HG03135 (cell line): ENCODE measurements at regions not wholly inside any gene's neighbourhood (a gene's known extent, or its start where the extent isn't known, plus 50 kb on each side); places are given as distances from the start of the nearest gene placed in this dataset.
"Not testable (repeated sequence)": the region's sequence is repeated elsewhere in the genome, so short reads cannot be mapped to it uniquely, and the experiment has no call there.

Experiments used
- ATAC-seq: cut with Tn5 transposase; IDR thresholded peaks from one replicate; pipeline ENCODE4 v1.9.1; 2021; ENCODE audit warnings: mild to moderate bottlenecking, moderate library complexity; ENCODE audit not compliant: unreplicated experiment

DNA sequence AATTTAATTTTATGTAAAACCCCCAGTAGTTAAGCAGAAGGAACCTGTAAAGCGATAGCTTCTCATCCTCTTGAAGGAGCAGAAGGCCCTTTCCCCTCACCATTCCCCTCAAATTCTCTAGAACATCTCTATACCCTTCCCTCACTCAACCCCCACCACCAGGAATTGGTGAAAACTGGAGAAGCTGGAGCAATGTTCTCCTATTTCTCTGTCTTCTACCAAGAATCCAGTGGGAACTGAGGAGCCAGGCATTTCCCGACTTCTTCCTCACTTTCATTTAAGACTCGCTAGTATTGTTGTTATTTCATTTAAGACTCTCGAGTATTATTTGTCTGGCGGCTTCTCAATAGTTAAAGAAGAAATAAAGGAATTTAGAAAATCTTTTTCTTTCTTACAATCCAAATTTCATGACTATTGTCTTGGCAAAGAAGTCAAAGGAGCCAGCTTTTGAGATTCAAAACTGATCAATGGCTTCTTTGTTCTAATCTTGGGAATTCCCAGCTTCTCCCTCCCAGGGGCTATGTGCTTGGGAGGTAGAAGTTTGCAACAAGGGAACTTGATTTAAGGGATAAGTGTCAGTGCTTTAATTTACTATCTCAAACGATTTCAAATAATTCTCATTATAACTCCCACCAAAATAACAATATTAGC, 253.3 kb upstream of the ADGRL2 start:
- no peak for ATAC-seq

DNA sequence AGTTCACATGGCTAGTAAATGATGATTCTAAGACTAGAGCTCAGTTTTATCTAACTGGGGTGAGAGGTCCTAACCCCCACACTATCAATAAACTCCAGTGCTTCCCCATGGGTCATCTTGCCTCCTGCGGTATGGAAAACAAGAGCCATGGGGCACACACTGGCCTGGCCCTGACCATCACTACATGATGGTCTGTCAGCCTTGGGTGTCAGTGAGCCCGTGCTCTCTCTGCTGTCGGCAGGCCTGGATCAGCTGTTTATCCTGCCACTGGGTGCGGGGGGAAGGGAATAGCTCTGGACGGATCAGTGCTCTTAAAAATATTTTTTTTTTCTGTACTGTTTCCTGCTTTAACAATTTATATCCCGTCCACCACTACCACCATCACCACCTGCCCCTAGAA, 255.0 kb upstream of the ADGRL2 start:
- no peak for ATAC-seq

GRCh38 chr1:81543764-81544163, 257.0 kb upstream of the ADGRL2 start:
- ATAC-seq: no peak

GRCh38 chr1:81542196-81542595, 258.5 kb upstream of the ADGRL2 start:
- no peak for ATAC-seq

DNA sequence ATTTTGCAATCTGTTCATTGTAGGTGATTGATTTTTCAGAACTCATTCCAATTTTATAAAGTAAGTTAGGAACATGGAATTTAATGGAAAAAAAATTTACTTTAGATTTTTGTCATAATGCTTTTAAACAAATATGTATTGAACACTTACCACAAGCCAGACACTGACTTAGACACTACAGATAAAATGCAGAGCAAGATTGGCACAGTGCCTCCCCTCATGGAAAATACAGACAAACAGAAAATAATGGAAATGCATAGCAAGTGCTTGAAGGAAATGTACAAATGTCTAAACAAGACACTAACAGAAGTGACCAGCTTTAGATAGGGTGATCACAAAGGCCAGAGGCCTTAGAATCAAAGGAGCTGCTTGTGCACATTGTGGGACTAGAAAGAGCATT, 260.5 kb upstream of the ADGRL2 start:
- no peak for ATAC-seq

DNA sequence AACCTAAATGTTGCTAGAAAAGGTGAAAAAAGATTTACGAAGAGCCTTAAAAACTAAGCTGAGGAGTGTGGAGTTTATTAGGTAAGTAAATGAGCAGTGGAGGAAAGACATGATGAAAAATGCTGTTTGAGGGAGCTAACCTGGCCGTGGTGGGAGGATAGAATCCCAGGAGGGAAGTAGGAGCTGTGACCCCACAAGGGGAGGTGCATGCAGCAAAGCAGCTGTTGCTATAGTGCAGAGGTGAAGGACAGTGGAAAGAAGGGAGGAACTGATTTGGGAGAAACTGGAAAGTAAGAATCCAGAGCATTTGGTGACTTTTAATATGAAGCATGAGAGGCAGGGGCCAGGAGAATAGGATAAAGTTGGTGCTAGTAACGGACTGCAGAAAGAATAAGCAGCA, 271.7 kb upstream of the ADGRL2 start:
- ATAC-seq: no peak

DNA sequence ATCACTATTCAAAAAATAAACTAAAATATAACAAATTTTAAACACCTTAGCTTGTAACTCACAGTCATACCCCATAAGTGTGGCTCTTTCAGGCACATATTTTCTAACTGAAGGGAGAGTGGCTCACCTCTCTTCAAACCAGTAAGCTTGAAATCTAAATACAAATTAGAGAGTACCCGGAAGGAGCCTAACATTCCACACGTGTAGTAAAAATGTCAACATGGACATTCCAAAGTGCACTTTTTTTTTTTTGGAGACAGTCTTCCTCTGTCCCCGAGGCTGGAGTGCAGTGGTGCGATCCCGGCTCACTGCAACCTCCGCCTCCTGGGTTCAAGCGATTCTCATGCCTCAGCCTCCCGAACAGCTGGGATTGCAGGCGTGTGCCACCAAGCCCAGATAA, 275.6 kb upstream of the ADGRL2 start:
- ATAC-seq: no peak

DNA sequence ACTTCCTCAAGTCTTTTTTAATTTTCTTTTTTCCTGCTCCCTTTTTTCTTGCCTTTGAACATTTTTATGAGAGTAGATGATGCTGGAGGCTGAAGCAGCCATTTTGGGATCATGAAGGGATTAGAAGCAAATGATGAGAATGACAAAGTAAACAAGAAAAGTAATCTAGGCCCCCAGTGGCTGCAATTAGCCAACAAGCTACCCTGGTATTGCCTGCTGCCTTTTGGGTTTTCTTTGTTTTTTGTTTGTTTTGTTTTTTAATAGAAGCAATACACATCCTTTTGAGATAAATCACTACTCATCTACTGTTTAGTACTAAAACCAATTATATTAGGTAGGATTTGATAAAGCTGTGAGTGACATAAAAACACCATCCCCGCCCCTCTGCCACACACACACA, 280.7 kb upstream of the ADGRL2 start:
- no peak for ATAC-seq

DNA sequence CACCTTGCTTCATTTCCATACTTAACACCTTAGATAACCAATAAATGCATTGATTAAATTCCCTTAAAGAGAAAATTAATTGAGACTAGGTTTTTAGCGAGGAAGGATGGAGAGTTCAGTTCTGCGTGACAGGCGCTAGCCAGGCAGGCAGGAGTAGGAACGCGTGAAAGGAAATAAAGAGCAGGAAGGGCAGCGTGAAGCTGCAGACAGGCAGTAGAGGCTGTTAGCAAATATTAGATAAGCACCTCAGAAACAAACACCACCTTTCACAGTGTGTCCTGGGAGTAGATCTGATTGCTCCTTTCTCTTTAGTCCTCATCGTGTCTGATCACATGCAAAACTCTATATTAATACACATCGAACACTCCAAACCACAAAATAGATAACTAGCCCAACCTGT, 282.7 kb upstream of the ADGRL2 start:
- no peak for ATAC-seq

DNA sequence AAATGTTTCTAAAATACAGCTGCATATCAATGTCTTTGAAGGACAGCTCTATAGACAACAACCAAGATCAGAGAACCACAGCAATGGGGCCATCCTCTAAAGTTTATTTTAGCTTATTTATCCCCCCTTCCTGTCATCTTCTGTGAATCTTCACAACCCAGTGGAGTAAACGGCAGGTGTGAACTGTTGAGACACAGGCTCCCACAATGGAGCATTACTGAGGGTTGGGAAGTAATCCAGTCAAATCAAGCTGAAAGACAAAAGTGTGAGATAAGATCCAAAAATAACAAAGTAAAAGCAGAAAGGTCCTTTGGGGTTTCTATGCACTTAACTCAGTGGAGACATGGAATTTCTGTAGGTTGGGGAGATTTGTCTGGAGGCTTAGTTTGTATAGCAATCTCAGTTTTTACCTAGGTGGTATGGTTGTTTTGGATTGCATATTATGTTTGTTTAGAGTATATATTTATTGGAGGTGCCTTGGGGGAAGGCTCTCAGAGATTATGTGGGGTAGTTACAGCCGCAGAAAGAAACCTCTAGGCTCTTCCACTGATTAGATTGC, 286.9 kb upstream of the ADGRL2 start:
- no peak for ATAC-seq

DNA sequence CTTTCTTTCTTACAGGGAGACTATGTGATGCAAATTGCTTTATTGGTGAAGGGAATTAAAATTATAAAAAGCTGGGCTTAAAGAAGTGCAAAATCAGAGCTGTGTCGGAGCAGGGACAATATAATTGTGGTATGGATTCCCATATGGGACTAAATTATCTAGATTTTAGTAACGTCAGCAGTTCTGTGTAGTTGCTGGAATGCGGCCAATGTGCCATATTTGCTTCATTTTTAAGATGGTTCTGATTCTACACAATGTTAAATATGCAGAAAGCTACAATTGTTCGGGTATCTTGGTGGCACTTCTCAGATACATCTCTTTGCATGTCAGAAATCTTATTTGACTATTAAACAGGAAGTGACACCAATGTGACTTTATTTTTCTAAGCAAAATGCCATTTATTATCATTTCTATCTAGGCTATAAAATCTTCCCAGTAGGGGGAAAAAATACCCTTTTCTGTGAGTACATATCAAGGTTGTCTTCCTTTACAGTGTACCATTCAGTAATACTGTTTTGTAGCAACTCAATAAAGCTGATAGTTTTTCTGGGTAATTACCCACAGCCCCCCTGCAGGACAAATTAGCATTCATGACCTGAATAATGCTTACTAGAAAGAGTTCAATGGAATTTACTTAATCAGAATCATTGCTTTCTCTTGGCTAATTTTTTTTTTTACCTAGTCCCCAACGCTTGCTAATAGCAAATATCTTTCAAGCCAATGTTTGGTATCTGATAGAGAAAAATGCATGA, 288.3 kb upstream of the ADGRL2 start:
- no peak for ATAC-seq

GRCh38 chr1:81511281-81511680, 289.5 kb upstream of the ADGRL2 start:
- no peak for ATAC-seq

DNA sequence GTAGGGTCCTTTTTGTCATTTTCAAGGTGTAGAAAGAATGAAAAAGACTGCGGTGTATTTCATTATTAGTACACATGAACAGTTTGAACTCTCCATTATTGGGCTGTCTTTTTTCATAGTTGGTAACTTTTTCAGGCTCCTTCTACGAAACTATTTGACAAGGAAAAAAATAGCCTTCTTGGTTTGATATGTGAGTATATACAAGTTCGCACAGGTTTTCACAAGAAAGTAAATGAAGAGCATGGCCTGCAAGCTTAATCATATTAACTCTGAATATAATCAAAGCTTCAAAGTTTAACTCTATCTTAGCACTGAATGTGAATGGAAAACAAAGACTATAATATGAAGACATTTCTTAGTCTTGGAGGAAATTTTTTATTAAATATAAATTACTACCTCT, 290.0 kb upstream of the ADGRL2 start:
- ATAC-seq: no peak

DNA sequence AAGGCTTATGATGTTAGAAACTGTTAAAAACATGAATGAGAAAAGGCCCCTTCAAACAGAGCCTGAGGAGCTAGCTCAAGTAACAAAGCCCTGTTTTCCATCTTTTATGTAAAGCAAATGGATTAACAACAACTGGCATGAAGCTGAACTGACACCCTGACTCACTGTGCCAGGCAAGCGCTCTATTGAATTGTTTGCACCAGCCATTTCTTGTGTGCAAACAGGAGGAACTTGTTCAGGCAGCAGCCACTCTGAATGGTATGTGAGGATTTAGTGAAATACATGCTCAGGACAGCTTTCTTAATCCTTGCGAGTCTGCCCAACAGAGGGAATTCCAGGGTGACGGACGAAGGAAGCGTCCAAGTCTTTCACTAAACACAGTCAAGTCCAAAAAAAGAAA, 291.1 kb upstream of the ADGRL2 start:
- ATAC-seq: no peak

DNA sequence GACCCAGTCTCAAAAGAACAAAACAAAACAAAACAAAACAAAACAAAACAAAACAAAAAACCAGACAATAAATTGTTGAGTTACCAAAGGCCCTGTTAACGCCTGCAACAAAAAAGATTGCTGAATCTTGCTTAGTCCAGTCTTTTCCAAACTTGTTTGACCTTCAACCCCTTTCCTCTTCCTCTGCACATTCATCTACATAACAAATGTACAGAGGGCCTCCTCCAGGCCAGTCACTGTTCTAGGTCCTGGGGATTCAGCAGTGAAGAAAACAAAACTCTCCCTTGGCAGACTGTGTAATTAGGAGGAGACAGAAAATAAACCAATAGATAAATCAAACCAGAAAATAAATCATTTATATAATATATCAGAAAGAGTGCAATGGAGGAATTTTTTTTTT, 294.0 kb upstream of the ADGRL2 start:
- no peak for ATAC-seq

GRCh38 chr1:81505831-81506230, 294.9 kb upstream of the ADGRL2 start:
- ATAC-seq: peak; percentile 92

- not testable (repeated sequence) for ATAC-seq
Observed at GRCh38 chr1:81504820-81505219, 295.9 kb upstream of the ADGRL2 start.

DNA sequence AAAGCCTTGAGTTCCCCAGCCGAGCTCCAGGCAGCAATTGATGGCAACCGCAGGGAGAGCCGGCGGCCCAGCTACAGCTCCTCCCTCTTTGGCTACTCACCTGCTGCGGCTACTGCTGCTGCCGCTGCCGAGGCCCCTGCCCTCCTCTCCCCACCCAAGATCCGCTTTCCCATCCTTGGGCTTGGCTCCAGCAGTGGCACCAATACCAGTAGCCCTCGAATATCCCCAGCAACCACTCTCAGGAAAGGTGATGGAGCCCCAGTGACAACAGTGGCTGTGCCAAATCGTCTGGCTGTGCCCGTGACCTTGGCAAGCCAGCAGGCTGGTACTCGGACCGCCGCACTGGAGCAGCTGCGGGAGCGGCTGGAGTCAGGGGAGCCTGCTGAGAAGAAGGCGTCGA, 298.0 kb upstream of the ADGRL2 start:
- ATAC-seq: not testable (repeated sequence)

GRCh38 chr1:81501485-81501884, 299.2 kb upstream of the ADGRL2 start:
- ATAC-seq: not testable (repeated sequence)

DNA sequence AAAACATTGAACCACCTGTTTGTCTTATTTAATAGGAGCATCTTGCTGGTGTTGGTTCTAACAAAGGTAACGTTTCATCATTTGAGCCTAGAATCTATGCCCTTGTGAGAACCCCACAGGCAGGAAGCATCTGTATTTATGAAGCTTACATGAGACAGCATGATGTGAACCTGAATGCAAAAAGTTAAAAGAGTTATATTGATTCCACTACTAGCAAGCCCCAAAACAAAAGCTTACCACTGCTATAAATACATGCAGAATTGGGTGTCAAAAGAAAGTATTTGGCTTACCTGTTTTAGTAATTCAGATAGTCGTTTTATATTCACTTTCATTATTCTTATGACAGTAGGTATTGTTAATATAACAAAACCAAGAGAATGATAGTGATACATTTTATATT, 301.2 kb upstream of the ADGRL2 start:
- ATAC-seq: no peak

- no peak for ATAC-seq
Observed at GRCh38 chr1:81498471-81499462, 302.0 kb upstream of the ADGRL2 start.
